ENCODE measurements at regions not wholly inside any gene's neighbourhood (a gene's known extent, or its start where the extent isn't known, plus 50 kb on each side); places are given as distances from the start of the nearest gene placed in this dataset.

GRCh38 chr3:120838441-120839091 lies 69.4 kb upstream of the STXBP5L start:
- H3K4me3 ChIP-seq (ENCODE audit: low read length in 2 of 2) = no peak overlapping the region
- H3K4me1 ChIP-seq (ENCODE audit: control insufficient read depth in 1 of 2, insufficient read depth in 2 of 2, low read length in 2 of 2) = no peaks in the 10 kb centered on the region
- ATAC-seq (ENCODE audit: low FRiP score) (no peak), DNase-seq (no peak)
- 16 to 35% methylated on average over 3 of the region's 3 CpGs for WGBS, 2 donors
- no peaks in the 10 kb centered on the region for H3K9me3 ChIP-seq (ENCODE audit: control insufficient read depth, low read length)
- no peak overlapping the region for H3K27ac ChIP-seq (ENCODE audit: low read depth in 1 of 2, low read length in 2 of 2)
- H3K36me3 ChIP-seq (ENCODE audit: control insufficient read depth in 1 of 2, insufficient read depth in 2 of 2, low read length in 1 of 2) = no peaks in the 10 kb centered on the region
- no peaks in the 10 kb centered on the region for H3K27me3 ChIP-seq (ENCODE audit: control insufficient read depth in 1 of 2, insufficient read depth in 2 of 2, low read length in 1 of 2)
- intact Hi-C loops (cut with DNase I) = no loop called here

- H3K27ac ChIP-seq (ENCODE audit: low read depth in 1 of 2, low read length in 2 of 2) = no peak overlapping the region
- no peak overlapping the region for H3K4me3 ChIP-seq (ENCODE audit: low read length in 2 of 2)
- ATAC-seq (ENCODE audit: low FRiP score) (no peak), DNase-seq (no peak)
- no peaks in the 10 kb centered on the region for H3K36me3 ChIP-seq (ENCODE audit: control insufficient read depth in 1 of 2, insufficient read depth in 2 of 2, low read length in 1 of 2)
- no peaks in the 10 kb centered on the region for H3K4me1 ChIP-seq (ENCODE audit: control insufficient read depth in 1 of 2, insufficient read depth in 2 of 2, low read length in 2 of 2)
- intact Hi-C loops (cut with DNase I) = no loop called here
- no peaks in the 10 kb centered on the region for H3K27me3 ChIP-seq (ENCODE audit: control insufficient read depth in 1 of 2, insufficient read depth in 2 of 2, low read length in 1 of 2)
- H3K9me3 ChIP-seq (ENCODE audit: control insufficient read depth, low read length) = no peaks in the 10 kb centered on the region
- WGBS, 2 donors = 23 to 37% methylated on average over 4 of the region's 4 CpGs
Observed at GRCh38 chr3:120839120-120839519, 68.9 kb upstream of the STXBP5L start.

- Histone ChIP-seq H3K4me1 (ENCODE audit: control insufficient read depth in 1 of 2, insufficient read depth in 2 of 2, low read length in 2 of 2) (no peaks in the 10 kb centered on the region), H3K27ac (ENCODE audit: low read depth in 1 of 2, low read length in 2 of 2) (no peak overlapping the region), H3K4me3 (ENCODE audit: low read length in 2 of 2) (no peak overlapping the region), H3K27me3 (ENCODE audit: control insufficient read depth in 1 of 2, insufficient read depth in 2 of 2, low read length in 1 of 2) (peaks cover 0 to 3% of the 10 kb centered on the region in 2 donors), H3K36me3 (ENCODE audit: control insufficient read depth in 1 of 2, insufficient read depth in 2 of 2, low read length in 1 of 2) (no peaks in the 10 kb centered on the region), H3K9me3 (ENCODE audit: control insufficient read depth, low read length) (no peaks in the 10 kb centered on the region)
- DNase-seq (no peak), ATAC-seq (ENCODE audit: low FRiP score) (no peak)
- intact Hi-C loops (cut with DNase I) = no loop called here
- WGBS, 2 donors = 90 to 91% methylated on average over 1 of the region's 1 CpG
Observed at GRCh38 chr3:120841264-120841663, 66.7 kb upstream of the STXBP5L start.

DNA sequence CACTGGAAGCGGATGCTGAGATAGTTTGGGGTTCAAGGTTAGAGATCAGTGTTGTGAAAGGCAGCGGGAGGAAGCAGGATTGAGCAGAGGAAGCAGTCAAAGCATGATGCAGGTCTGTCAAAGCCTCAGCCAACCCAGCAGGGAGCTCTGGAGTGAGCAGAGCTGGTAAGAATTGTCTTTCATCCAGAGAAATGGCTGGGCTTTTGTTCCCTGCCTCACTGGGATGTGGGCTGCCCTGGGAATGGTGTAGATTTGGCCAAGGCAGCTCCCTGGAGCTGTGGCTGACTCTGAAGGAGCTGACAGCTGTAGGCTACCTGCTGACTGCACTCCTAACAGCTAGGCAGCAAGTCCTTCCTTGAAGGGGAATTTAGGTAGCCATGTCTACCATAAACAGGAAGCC lies 61.9 kb upstream of the STXBP5L start:
- H3K4me1 ChIP-seq (ENCODE audit: control insufficient read depth in 1 of 2, insufficient read depth in 2 of 2, low read length in 2 of 2) = no peaks in the 10 kb centered on the region
- 61 to 65% methylated on average over 2 of the region's 2 CpGs for WGBS, 2 donors
- intact Hi-C loops (cut with DNase I) = no loop called here
- H3K27me3 ChIP-seq (ENCODE audit: control insufficient read depth in 1 of 2, insufficient read depth in 2 of 2, low read length in 1 of 2) = peaks cover 0 to 4% of the 10 kb centered on the region in 2 donors
- DNase-seq (no peak), ATAC-seq (ENCODE audit: low FRiP score) (no peak)
- H3K4me3 ChIP-seq (ENCODE audit: low read length in 2 of 2) = no peak overlapping the region
- H3K36me3 ChIP-seq (ENCODE audit: control insufficient read depth in 1 of 2, insufficient read depth in 2 of 2, low read length in 1 of 2) = no peaks in the 10 kb centered on the region
- H3K27ac ChIP-seq (ENCODE audit: low read depth in 1 of 2, low read length in 2 of 2) = no peak overlapping the region
- no peaks in the 10 kb centered on the region for H3K9me3 ChIP-seq (ENCODE audit: control insufficient read depth, low read length)

- Histone ChIP-seq H3K4me1 (ENCODE audit: control insufficient read depth in 1 of 2, insufficient read depth in 2 of 2, low read length in 2 of 2) (no peaks in the 10 kb centered on the region), H3K27me3 (ENCODE audit: control insufficient read depth in 1 of 2, insufficient read depth in 2 of 2, low read length in 1 of 2) (peaks cover 0 to 4% of the 10 kb centered on the region in 2 donors), H3K36me3 (ENCODE audit: control insufficient read depth in 1 of 2, insufficient read depth in 2 of 2, low read length in 1 of 2) (no peaks in the 10 kb centered on the region), H3K27ac (ENCODE audit: low read depth in 1 of 2, low read length in 2 of 2) (no peak overlapping the region), H3K4me3 (ENCODE audit: low read length in 2 of 2) (no peak overlapping the region), H3K9me3 (ENCODE audit: control insufficient read depth, low read length) (no peaks in the 10 kb centered on the region)
- WGBS, 2 donors = 81% methylated on average over 2 of the region's 2 CpGs
- DNase-seq (no peak), ATAC-seq (ENCODE audit: low FRiP score) (no peak)
- intact Hi-C loops (cut with DNase I) = no loop called here
Observed at GRCh38 chr3:120848503-120848902, 59.5 kb upstream of the STXBP5L start.

DNA sequence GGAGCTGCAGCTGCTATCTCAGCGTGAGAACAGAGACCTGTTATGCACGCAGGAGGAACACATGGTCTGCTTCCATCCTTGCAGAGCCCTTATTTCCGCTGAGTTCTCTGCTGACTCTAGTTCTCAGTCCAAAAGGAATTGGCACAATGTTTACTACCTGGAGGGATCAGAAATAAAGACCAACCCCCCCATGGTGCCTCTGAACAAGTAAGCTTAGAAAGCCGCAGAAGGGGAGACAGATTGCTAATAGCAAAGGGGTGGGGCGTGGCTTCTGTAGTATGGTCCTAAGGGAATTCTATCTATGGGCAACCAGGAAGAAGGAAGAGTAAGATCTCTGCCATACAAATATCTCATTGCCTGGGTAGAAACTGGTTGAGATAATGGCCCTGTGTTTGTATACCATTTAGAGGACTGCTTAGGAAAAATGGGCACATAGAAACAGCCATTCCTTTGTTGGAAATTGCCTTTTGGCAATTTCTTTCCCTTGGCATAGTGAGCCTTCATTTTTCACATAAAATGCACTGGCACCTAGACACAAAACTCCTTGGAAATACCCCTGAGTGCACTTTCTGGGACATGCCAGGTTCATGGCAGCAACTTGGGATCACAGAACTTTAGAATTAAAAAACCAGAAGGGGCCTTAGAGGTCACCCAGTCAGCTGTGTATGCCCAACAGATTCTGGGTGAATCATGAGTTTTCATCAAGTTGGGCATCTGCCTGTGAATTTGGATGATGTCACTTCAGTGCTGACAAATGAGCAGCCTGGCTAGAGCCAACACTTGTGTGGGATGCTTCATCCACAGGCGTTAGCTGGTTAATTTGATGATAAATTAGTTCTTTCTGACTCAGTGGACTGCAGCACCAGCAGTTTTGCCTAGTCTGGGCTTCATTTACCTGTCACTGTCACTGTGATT lies 57.4 kb upstream of the STXBP5L start:
- ATAC-seq (ENCODE audit: low FRiP score) (no peak), DNase-seq (no peak)
- Histone ChIP-seq H3K4me1 (ENCODE audit: control insufficient read depth in 1 of 2, insufficient read depth in 2 of 2, low read length in 2 of 2) (no peaks in the 10 kb centered on the region), H3K27me3 (ENCODE audit: control insufficient read depth in 1 of 2, insufficient read depth in 2 of 2, low read length in 1 of 2) (peaks cover 0 to 4% of the 10 kb centered on the region in 2 donors), H3K9me3 (ENCODE audit: control insufficient read depth, low read length) (no peaks in the 10 kb centered on the region), H3K36me3 (ENCODE audit: control insufficient read depth in 1 of 2, insufficient read depth in 2 of 2, low read length in 1 of 2) (no peaks in the 10 kb centered on the region), H3K4me3 (ENCODE audit: low read length in 2 of 2) (no peak overlapping the region), H3K27ac (ENCODE audit: low read depth in 1 of 2, low read length in 2 of 2) (no peak overlapping the region)
- intact Hi-C loops (cut with DNase I) = no loop called here
- 47 to 62% methylated on average over 6 of the region's 6 CpGs for WGBS, 2 donors

GRCh38 chr3:120852412-120852811 lies 55.6 kb upstream of the STXBP5L start:
- H3K4me1 ChIP-seq (ENCODE audit: control insufficient read depth in 1 of 2, insufficient read depth in 2 of 2, low read length in 2 of 2) = no peaks in the 10 kb centered on the region
- 64 to 73% methylated on average over 2 of the region's 2 CpGs for WGBS, 2 donors
- H3K4me3 ChIP-seq (ENCODE audit: low read length in 2 of 2) = no peak overlapping the region
- intact Hi-C loops (cut with DNase I) = no loop called here
- no peak overlapping the region for H3K27ac ChIP-seq (ENCODE audit: low read depth in 1 of 2, low read length in 2 of 2)
- DNase-seq (no peak), ATAC-seq (ENCODE audit: low FRiP score) (no peak)
- no peaks in the 10 kb centered on the region for H3K36me3 ChIP-seq (ENCODE audit: control insufficient read depth in 1 of 2, insufficient read depth in 2 of 2, low read length in 1 of 2)
- H3K27me3 ChIP-seq (ENCODE audit: control insufficient read depth in 1 of 2, insufficient read depth in 2 of 2, low read length in 1 of 2) = peaks cover 0 to 2% of the 10 kb centered on the region in 2 donors
- H3K9me3 ChIP-seq (ENCODE audit: control insufficient read depth, low read length) = no peaks in the 10 kb centered on the region

DNA sequence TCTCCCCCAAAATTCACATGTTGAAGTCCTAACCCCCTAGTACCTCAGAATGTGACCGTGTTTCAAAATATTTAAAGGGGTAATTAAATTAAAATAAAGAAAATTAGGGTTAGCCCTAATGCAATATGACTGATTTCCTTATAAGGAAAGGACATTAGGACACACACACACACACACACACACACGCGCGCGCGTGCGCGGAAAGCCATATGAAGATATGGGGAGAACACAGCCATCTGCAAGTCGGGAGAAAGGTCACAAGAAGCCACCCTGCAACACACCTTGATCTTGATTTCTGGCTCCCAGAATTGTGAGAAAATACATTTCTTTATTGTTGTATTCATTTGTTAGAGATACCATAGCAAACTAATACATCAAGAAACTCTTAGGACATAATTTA lies 54.6 kb upstream of the STXBP5L start:
- ATAC-seq (ENCODE audit: low FRiP score) (no peak), DNase-seq (no peak)
- no peak overlapping the region for H3K4me3 ChIP-seq (ENCODE audit: low read length in 2 of 2)
- no peaks in the 10 kb centered on the region for H3K36me3 ChIP-seq (ENCODE audit: control insufficient read depth in 1 of 2, insufficient read depth in 2 of 2, low read length in 1 of 2)
- H3K27me3 ChIP-seq (ENCODE audit: control insufficient read depth in 1 of 2, insufficient read depth in 2 of 2, low read length in 1 of 2) = peaks cover 0 to 1% of the 10 kb centered on the region in 2 donors
- intact Hi-C loops (cut with DNase I) = no loop called here
- WGBS, 2 donors = 91 to 92% methylated on average over 9 of the region's 9 CpGs
- H3K4me1 ChIP-seq (ENCODE audit: control insufficient read depth in 1 of 2, insufficient read depth in 2 of 2, low read length in 2 of 2) = no peaks in the 10 kb centered on the region
- no peak overlapping the region for H3K27ac ChIP-seq (ENCODE audit: low read depth in 1 of 2, low read length in 2 of 2)
- H3K9me3 ChIP-seq (ENCODE audit: control insufficient read depth, low read length) = no peaks in the 10 kb centered on the region
